ENCODE measurements at regions not wholly inside any gene's neighbourhood (a gene's known extent, or its start where the extent isn't known, plus 50 kb on each side); places are given as distances from the start of the nearest gene placed in this dataset.

DNA sequence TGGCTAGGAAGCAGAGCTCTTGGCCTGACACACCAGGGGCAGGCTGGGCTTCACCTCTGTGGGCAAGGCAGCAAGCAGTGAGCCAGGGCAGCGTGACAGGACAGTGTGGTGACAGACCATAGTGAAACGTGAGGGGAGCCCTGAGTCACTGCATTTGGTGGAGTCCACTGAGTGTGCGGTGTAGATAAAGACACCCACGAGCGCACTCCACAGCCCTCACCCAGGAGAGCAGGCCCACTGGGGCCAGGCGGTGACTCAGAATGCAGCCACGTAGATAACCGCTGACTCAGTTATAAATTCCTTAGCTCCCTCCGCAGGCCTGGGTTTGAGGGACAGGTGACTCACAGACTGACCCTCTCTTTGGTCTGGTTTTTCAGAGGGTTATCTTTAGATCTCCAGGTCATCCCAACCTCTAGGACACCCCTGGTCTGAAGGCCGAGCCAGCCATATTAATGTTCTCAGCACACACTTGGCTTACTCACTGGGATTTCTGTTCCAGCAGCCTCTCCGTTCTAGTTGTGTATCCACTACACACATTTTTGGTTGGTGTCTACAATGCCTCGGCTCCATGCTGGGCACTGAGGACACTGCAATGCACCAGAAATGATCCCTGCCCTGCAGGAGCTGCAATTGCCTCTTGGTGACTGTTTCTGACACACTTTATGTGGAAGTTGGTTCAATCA lies 90.2 kb upstream of the TSPAN2 start:
- TF ChIP-seq ZFX (IDR thresholded peaks at IDR 0.05) = no peak
- TF ChIP-seq, protein P1, sequence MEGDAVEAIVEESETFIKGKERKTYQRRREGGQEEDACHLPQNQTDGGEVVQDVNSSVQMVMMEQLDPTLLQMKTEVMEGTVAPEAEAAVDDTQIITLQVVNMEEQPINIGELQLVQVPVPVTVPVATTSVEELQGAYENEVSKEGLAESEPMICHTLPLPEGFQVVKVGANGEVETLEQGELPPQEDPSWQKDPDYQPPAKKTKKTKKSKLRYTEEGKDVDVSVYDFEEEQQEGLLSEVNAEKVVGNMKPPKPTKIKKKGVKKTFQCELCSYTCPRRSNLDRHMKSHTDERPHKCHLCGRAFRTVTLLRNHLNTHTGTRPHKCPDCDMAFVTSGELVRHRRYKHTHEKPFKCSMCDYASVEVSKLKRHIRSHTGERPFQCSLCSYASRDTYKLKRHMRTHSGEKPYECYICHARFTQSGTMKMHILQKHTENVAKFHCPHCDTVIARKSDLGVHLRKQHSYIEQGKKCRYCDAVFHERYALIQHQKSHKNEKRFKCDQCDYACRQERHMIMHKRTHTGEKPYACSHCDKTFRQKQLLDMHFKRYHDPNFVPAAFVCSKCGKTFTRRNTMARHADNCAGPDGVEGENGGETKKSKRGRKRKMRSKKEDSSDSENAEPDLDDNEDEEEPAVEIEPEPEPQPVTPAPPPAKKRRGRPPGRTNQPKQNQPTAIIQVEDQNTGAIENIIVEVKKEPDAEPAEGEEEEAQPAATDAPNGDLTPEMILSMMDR (conservative IDR thresholded peaks at IDR 0.05) = no peak
- H3K27ac ChIP-seq = no peak overlapping the region

DNA sequence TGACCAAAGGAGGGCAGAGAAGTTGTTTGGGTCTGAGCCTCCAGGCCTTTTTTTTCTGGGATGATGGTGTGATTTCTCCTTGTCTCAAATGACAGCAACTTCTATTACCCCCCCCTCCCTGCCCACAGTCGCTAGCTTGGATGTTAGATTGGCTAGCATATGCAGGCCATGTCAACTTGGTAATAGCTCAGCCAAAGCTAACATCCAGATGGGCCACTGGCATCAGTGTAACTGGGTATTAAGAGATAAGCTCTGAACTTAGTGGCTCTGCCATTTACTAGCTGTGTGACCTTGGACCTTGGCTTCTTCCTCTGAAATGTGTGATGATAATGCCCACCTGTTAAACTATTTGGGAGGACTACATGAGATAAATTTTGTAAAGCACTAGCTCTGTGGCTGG lies 86.9 kb upstream of the TSPAN2 start:
- H3K27ac ChIP-seq = no peak overlapping the region
- TF ChIP-seq, protein P1 (conservative IDR thresholded peaks at IDR 0.05) = no peak
- no peak for TF ChIP-seq ZFX (IDR thresholded peaks at IDR 0.05)

DNA sequence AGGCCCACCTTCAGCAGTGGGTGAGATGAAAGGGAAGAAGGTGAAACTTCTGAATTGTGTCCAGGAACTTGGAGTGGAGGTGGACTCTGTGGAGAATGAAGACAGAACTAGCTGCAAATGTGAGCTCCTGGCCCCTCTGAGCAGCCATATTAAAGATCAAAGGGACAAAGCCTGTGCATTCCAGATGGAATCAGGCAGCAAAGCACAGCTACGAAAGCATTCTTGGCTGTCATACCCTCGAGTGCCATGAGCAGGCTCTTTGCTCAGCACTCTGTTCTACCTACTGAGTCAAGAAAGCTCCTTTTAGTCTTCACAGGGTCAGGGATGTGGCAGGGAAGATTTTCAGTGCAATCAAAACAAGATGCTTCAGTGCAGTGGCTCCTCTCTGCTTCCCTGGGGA lies 86.3 kb upstream of the TSPAN2 start:
- no peak overlapping the region for H3K27ac ChIP-seq
- TF ChIP-seq, protein P1 (conservative IDR thresholded peaks at IDR 0.05) = no peak
- no peak for TF ChIP-seq ZFX (IDR thresholded peaks at IDR 0.05)

- no peak overlapping the region for H3K27ac ChIP-seq
- TF ChIP-seq ZFX (IDR thresholded peaks at IDR 0.05) = no peak
- TF ChIP-seq, protein P1 (conservative IDR thresholded peaks at IDR 0.05) = no peak
Measured at GRCh38 chr1:115173151-115173550, 83.8 kb upstream of the TSPAN2 start.

DNA sequence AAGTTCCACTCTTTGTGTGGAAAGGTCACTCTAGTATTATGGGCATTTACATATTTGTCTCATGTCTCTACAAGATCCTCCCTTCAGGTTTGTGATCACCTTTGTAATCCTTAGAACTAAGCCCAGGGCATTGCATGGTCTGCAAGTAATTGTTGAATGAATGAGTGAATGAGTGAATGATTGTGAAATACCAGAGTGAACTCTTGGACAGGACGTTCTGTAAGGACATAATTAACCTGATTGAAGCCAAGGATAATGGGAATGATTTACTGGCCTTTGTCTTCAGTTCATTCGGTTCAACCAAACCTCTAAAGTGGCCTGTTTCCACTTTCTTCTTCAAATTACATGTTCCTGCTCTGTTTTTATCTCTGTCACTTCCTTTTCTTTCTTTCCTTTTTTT lies 83.0 kb upstream of the TSPAN2 start:
- H3K27ac ChIP-seq = no peak overlapping the region
- TF ChIP-seq, protein P1 (conservative IDR thresholded peaks at IDR 0.05) = no peak
- no peak for TF ChIP-seq ZFX (IDR thresholded peaks at IDR 0.05)

DNA sequence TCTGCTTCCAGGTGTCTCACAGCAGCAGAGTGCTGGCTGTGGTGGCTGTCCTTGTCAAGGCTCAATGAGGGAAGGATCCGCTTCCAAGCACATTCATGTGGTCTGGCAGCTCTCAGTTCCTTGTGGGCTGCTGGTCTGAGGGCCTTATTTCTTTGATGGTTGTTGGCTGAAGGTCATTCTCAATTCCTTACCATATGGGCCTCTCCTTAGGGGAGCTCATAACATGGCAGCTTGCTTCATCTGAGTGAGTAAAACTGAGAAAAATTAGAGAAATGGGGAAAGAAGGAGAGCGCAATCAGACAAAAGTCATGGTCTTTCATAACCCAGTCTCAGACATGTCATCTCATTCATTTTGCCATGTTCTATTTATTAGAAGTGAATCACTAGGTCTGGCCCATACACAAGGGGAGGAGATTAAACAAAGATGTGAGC lies 81.7 kb upstream of the TSPAN2 start:
- H3K27ac ChIP-seq = no peak overlapping the region
- TF ChIP-seq, protein P1 (conservative IDR thresholded peaks at IDR 0.05) = no peak
- TF ChIP-seq ZFX (IDR thresholded peaks at IDR 0.05) = no peak

DNA sequence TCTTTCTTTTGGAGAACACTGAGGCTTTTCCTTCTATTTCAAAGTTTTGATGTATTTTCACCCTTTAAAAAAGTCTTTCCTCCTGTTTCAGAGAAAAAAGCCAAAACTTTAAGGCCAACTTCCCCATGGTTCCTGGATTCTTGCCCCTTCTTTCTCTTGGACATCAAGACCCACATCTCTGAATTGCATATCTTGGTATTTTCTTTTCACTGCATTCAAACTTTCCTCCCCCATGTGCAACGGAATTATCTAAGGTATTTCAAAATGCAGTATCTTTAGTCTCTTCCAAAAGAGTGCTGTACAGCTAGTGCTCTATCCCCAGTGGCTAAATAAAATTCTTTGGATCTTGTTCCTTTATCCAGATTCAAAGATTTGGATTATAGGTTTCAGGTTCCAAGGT lies 81.1 kb upstream of the TSPAN2 start:
- H3K27ac ChIP-seq = no peak overlapping the region
- TF ChIP-seq, protein P1 (conservative IDR thresholded peaks at IDR 0.05) = no peak
- TF ChIP-seq ZFX (IDR thresholded peaks at IDR 0.05) = no peak

Data from C4-2B (cell line).